HG03196 (cell line): ENCODE measurements at regions not wholly inside any gene's neighbourhood (a gene's known extent, or its start where the extent isn't known, plus 50 kb on each side); places are given as distances from the start of the nearest gene placed in this dataset.
"Not testable (repeated sequence)": the region's sequence is repeated elsewhere in the genome, so short reads cannot be mapped to it uniquely, and the experiment has no call there.

ENCODE experiments used
- ATAC-seq: cut with Tn5 transposase; IDR thresholded peaks from one replicate; pipeline ENCODE4 v1.9.1; 2021; ENCODE audit not compliant: unreplicated experiment

- ATAC-seq: no peak
Observed at GRCh38 chr13:65551208-65551607, 1678.9 kb downstream of the PCDH9 start.

GRCh38 chr13:65540175-65540574 lies 1690.0 kb downstream of the PCDH9 start:
- no peak for ATAC-seq

- no peak for ATAC-seq
Observed at GRCh38 chr13:65535370-65535769, 1694.8 kb downstream of the PCDH9 start.

GRCh38 chr13:65532231-65532630 lies 1697.9 kb downstream of the PCDH9 start:
- no peak for ATAC-seq

GRCh38 chr13:65530688-65531087 lies 1699.4 kb downstream of the PCDH9 start:
- ATAC-seq: no peak

- no peak for ATAC-seq
Observed at GRCh38 chr13:65529541-65529940, 1700.6 kb downstream of the PCDH9 start.

GRCh38 chr13:65508745-65509144 lies 1721.4 kb downstream of the PCDH9 start:
- no peak for ATAC-seq

- ATAC-seq: no peak
Observed at GRCh38 chr13:65508338-65508737, 1721.8 kb downstream of the PCDH9 start.

GRCh38 chr13:65505941-65506340 lies 1724.2 kb downstream of the PCDH9 start:
- no peak for ATAC-seq

- ATAC-seq: no peak
Observed at GRCh38 chr13:65504213-65504612, 1725.9 kb downstream of the PCDH9 start.

- ATAC-seq: no peak
Observed at GRCh38 chr13:65500481-65500880, 1729.7 kb downstream of the PCDH9 start.

- ATAC-seq: no peak
Observed at GRCh38 chr13:65499256-65499655, 1730.9 kb downstream of the PCDH9 start.

GRCh38 chr13:65497265-65497664 lies 1732.9 kb downstream of the PCDH9 start:
- ATAC-seq: no peak

- not testable (repeated sequence) for ATAC-seq
Observed at GRCh38 chr13:65490725-65491124, 1739.4 kb downstream of the PCDH9 start.

GRCh38 chr13:65488606-65489005 lies 1741.5 kb downstream of the PCDH9 start:
- no peak for ATAC-seq

- ATAC-seq: no peak
Observed at GRCh38 chr13:65479692-65480091, 1750.4 kb downstream of the PCDH9 start.

- ATAC-seq: no peak
Observed at GRCh38 chr13:65473196-65473595, 1756.9 kb downstream of the PCDH9 start.

- no peak for ATAC-seq
Observed at GRCh38 chr13:65472336-65472735, 1757.8 kb downstream of the PCDH9 start.

GRCh38 chr13:65470781-65471180 lies 1759.4 kb downstream of the PCDH9 start:
- ATAC-seq: no peak

- no peak for ATAC-seq
Observed at GRCh38 chr13:65468628-65469027, 1761.5 kb downstream of the PCDH9 start.

- no peak for ATAC-seq
Observed at GRCh38 chr13:65461590-65461989, 1768.5 kb downstream of the PCDH9 start.

GRCh38 chr13:65460136-65460535 lies 1770.0 kb downstream of the PCDH9 start:
- no peak for ATAC-seq

- ATAC-seq: no peak
Observed at GRCh38 chr13:65456150-65456912, 1773.8 kb downstream of the PCDH9 start.
